HCT116 (cell line): ENCODE measurements at regions not wholly inside any gene's neighbourhood (a gene's known extent, or its start where the extent isn't known, plus 50 kb on each side); places are given as distances from the start of the nearest gene placed in this dataset.
"Not testable (repeated sequence)": the region's sequence is repeated elsewhere in the genome, so short reads cannot be mapped to it uniquely, and the experiment has no call there.

Experiments
- ATAC-seq: fragments of 200-7000 bp; cut with Tn5 transposase; 2 replicates; pipeline ENCODE4 v1.9.1; 2020; ENCODE audit warnings: mild to moderate bottlenecking, moderate library complexity
- BruUV-seq: library from RNA; stranded (reverse); fragments of 400-500 nt; replicated peaks from 2 replicates; lab custom pipeline; 2021; lab: Mats Ljungman, UMichigan
- CTCF ChIA-PET: fragments of 300-600 bp; sonication (Branson Sonifier 250); formaldehyde crosslinking; loops from one replicate; lab custom pipeline; 2021; ENCODE audit warnings: antibody characterized with exemption; lab: Charles Lee
- POLR2A ChIA-PET: fragments of 300-600, 350-600 bp; sonication (Branson Sonifier 250); formaldehyde crosslinking; loops from one replicate; lab custom pipeline; 2021; ENCODE audit warnings: antibody characterized with exemption; lab: Charles Lee
- RAD21 ChIA-PET, 2 experiments: fragments of 300-600 bp; sonication (Branson Sonifier 250); formaldehyde crosslinking; loops; one replicate each; lab custom pipeline; 2023; ENCODE audit warnings: low total read pairs in 2 of 2; ENCODE audit not compliant: uncharacterized antibody in 2 of 2, unreplicated experiment in 2 of 2, low non-redundant PET in 1 of 2; lab: Charles Lee
- DNase-seq: peaks from one replicate; pipeline ENCODE4 v3.0.0-alpha.2; 2010; ENCODE audit warnings: low read depth, low spot score
- H2AFZ ChIP-seq: fragments of 200-600 bp; shearing (Covaris generic), sonication (generic); 2 replicates; pipeline ENCODE4 v1.6.1; 2017; ENCODE audit warnings: low read depth, mixed run types, mixed read lengths, antibody characterized with exemption, low read length; ENCODE audit not compliant: poor library complexity, severe bottlenecking
- H3K27ac ChIP-seq: 2 replicates; pipeline ENCODE4 v1.5.1; 2012; ENCODE audit warnings: low read depth, low read length
- H3K27me3 ChIP-seq: fragments of 200-600 bp; sonication (generic); 2 replicates; pipeline ENCODE4 v1.6.1; 2016; ENCODE audit warnings: mixed run types, low read length, mixed read lengths; ENCODE audit not compliant: insufficient read depth
- H3K36me3 ChIP-seq, 2 experiments: fragments of 200-500 bp in 1 of 2; fragments of 200-600 bp in 1 of 2; sonication (Bioruptor generic) in 1 of 2; sonication (generic) in 1 of 2; 2 replicates each; pipeline versions ENCODE4 v1.5.1 to v1.6.1; 2014 to 2016; ENCODE audit warnings: low read length in 2 of 2, inconsistent platforms in 1 of 2, mixed read lengths in 1 of 2, mixed run types in 1 of 2; ENCODE audit not compliant: insufficient read depth in 2 of 2, control insufficient read depth in 1 of 2
- H3K4me1 ChIP-seq, 2 experiments: fragments of 200-600 bp in 1 of 2; sonication (generic) in 1 of 2; 2 replicates each; pipeline versions ENCODE4 v1.5.1 to v1.6.1; 2012 to 2017; ENCODE audit warnings: low read length in 2 of 2, inconsistent platforms in 1 of 2, mild to moderate bottlenecking in 1 of 2, mixed read lengths in 1 of 2, mixed run types in 1 of 2, moderate library complexity in 1 of 2; ENCODE audit not compliant: insufficient read depth in 2 of 2, control insufficient read depth in 1 of 2
- H3K4me2 ChIP-seq: fragments of 200-600 bp; sonication (generic); 2 replicates; pipeline ENCODE4 v1.6.1; 2017; ENCODE audit warnings: mixed run types, low read length, mixed read lengths
- H3K4me3 ChIP-seq, 2 experiments: fragments of 200-600 bp in 1 of 2; sonication (generic) in 1 of 2; replicated peaks in 1 of 2; 2 replicates each; pipeline ENCODE4 v1.5.1; 2011 to 2016; ENCODE audit warnings: low read length in 2 of 2, control low read depth in 1 of 2, low read depth in 1 of 2, mild to moderate bottlenecking in 1 of 2, mixed read lengths in 1 of 2, mixed run types in 1 of 2
- H3K79me2 ChIP-seq: fragments of 200-600 bp; sonication (generic); 2 replicates; pipeline ENCODE4 v1.6.1; 2017; ENCODE audit warnings: mild to moderate bottlenecking, mixed run types, low read length, moderate library complexity, mixed read lengths; ENCODE audit not compliant: insufficient read depth
- H3K9ac ChIP-seq: fragments of 200-600 bp; sonication (generic); 2 replicates; pipeline ENCODE4 v1.6.1; 2016; ENCODE audit warnings: low read length, mixed read lengths
- H3K9me2 ChIP-seq: fragments of 200-600 bp; sonication (generic), shearing (Covaris generic); 2 replicates; pipeline ENCODE4 v1.6.1; 2017; ENCODE audit warnings: mixed run types, mild to moderate bottlenecking, moderate library complexity; ENCODE audit not compliant: insufficient read depth
- H3K9me3 ChIP-seq, 2 experiments: fragments of 200-500 bp in 1 of 2; fragments of 200-600 bp in 1 of 2; sonication (Bioruptor generic) in 1 of 2; sonication (generic) in 1 of 2; 2 replicates each; pipeline ENCODE4 v1.6.1; 2014 to 2017; ENCODE audit warnings: low read length in 2 of 2, mixed read lengths in 2 of 2, inconsistent platforms in 1 of 2, low read depth in 1 of 2, mild to moderate bottlenecking in 1 of 2, mixed run types in 1 of 2, moderate library complexity in 1 of 2; ENCODE audit not compliant: control insufficient read depth in 1 of 2, insufficient read depth in 1 of 2
- H4K20me1 ChIP-seq: fragments of 200-600 bp; sonication (generic), shearing (Covaris generic); 2 replicates; pipeline ENCODE4 v1.6.1; 2017; ENCODE audit warnings: mixed run types, mild to moderate bottlenecking, moderate library complexity; ENCODE audit not compliant: insufficient read depth
- intact Hi-C: fragments of 100-400 bp; cut with micrococcal nuclease; formaldehyde crosslinking; loops from 2 replicates; pipeline ENCODE4 v1.10.0; 2022

DNA sequence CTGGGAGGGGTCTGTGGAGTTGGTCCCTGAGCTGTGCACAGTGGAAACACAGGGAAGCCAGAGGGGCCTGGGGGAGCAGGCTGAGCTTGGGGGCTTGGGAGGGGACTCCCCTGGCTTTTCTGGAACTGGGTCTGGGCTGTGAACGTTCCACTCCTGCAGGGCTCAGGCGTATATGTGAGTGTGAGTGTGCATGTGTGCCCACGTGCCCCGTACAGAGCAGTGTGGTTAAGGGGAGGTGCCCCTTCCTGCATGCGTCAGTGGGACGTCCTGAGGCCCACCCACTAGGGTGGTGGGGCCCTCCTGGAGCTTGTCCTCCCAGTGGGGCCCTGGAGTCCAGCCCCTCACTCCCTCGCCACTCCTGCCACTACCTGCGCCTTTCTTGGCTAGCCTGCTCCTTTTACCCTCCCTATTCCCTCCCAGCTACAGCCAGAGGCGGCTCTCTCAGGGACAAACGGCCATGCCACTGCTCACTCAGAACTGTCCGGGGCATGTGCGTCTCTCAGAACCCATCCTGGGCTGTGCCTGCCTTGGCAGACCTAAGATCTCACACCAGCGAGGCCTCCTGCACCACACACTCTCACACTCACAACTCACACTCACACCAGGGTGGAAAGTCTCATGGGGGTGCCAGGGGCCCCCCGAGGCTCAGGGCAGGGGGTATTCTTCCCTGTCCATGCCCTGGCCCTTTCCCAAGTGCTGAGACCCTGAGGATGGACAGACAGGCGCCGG, 59.9 kb downstream of the TMEM121 start:
- H3K9me2 ChIP-seq, H3K4me3 ChIP-seq, H4K20me1 ChIP-seq, H3K9me3 ChIP-seq, H3K27me3 ChIP-seq, ATAC-seq, H2AFZ ChIP-seq, DNase-seq, H3K27ac ChIP-seq, H3K4me1 ChIP-seq, H3K79me2 ChIP-seq, H3K9ac ChIP-seq, RAD21 ChIA-PET, H3K36me3 ChIP-seq, BruUV-seq, intact Hi-C loops, POLR2A ChIA-PET, H3K4me2 ChIP-seq, CTCF ChIA-PET: not testable (repeated sequence)

DNA sequence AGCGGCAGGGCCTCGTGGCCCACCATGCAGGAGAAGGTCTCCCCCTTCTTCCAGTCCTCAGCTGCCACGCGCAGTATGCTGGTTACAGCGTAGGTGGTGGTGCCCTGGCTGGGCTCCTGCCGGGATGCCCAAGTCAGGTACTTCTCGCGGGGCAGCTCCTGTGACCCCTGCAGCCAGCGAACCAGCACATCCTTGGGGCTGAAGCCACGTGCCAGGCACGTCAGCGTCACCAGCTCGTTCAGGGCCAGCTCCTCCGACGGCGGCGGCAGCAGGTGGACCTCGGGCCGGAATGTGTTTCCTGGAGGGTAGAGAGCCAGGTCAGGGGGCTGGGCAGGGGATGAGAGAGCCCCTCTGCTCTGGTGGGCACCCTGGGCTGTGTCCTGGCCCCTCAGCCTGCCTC, 60.7 kb downstream of the TMEM121 start:
- H3K27ac ChIP-seq, H4K20me1 ChIP-seq, BruUV-seq, CTCF ChIA-PET, H3K4me3 ChIP-seq, RAD21 ChIA-PET, H3K36me3 ChIP-seq, intact Hi-C loops, POLR2A ChIA-PET, ATAC-seq, H3K79me2 ChIP-seq, H2AFZ ChIP-seq, H3K4me2 ChIP-seq, H3K9me3 ChIP-seq, H3K27me3 ChIP-seq, H3K4me1 ChIP-seq, H3K9me2 ChIP-seq, DNase-seq, H3K9ac ChIP-seq: not testable (repeated sequence)

DNA sequence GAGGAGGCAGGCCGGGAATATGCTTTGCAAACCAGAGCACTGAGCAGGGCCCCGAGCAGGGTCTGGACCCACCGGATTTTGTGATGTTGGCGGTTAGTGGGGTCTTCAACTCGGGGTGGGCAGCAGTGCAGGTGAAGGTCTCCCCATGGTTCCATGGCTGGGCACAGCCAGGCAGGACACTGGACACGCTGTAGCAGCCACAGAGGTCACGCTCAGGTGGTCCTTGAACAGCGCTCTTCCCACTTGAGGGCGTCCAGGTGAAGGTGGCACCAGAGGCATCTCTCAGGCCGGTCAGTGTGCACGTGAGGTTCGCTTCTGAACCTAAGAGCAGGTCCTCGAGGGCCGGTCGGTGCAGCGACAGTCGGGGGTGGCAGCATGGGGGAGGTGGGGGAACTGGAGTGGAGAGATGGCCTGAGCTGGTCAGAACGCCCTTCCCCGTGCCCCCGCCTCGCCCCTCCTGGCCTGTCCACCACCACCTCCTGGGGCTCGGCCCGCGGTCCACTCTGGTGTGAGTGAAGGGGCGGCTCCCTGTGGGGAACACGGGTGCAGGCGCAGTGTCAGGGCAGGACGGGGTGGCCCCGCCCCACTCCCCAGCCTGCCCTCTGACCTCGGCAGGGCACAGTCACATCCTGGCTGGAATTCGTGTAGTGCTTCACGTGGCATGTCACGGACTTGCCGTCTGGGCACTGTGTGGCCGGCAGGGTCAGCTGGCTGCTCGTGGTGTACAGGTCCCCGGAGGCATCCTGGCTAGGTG, 61.3 kb downstream of the TMEM121 start:
- H3K79me2 ChIP-seq, intact Hi-C loops, H3K9ac ChIP-seq, POLR2A ChIA-PET, H3K4me1 ChIP-seq, H3K36me3 ChIP-seq, ATAC-seq, CTCF ChIA-PET, H2AFZ ChIP-seq, RAD21 ChIA-PET, BruUV-seq, H3K4me2 ChIP-seq, H3K4me3 ChIP-seq, DNase-seq, H4K20me1 ChIP-seq, H3K27me3 ChIP-seq, H3K9me3 ChIP-seq, H3K9me2 ChIP-seq, H3K27ac ChIP-seq: not testable (repeated sequence)
